AG10803 (cell line): ENCODE measurements at regions not wholly inside any gene's neighbourhood (a gene's known extent, or its start where the extent isn't known, plus 50 kb on each side); places are given as distances from the start of the nearest gene placed in this dataset.

Experiments used
- DNase-seq: peaks from one replicate; pipeline ENCODE4 v3.0.0; 2010; ENCODE audit warnings: low read depth
- H3K4me3 ChIP-seq: 2 replicates; pipeline ENCODE4 v1.5.1; 2011; ENCODE audit warnings: mild to moderate bottlenecking, low read length, control low read depth
- CTCF ChIP-seq: conservative IDR thresholded peaks from 2 replicates; pipeline ENCODE4 v1.5.1; 2011; ENCODE audit warnings: mild to moderate bottlenecking, low read length, control low read depth, inconsistent platforms

- no peak for DNase-seq
- TF ChIP-seq CTCF, result no peak
These were observed 514.6 kb downstream of the FUT8 start for GRCh38 chr14:65926935-65927700.

GRCh38 chr14:65927931-65928356, 515.4 kb downstream of the FUT8 start:
- no peak for DNase-seq
- TF ChIP-seq CTCF, result no peak
- H3K4me3 ChIP-seq, result no peak overlapping the region

More at GRCh38 chr14:65926935-65927700, 514.6 kb downstream of the FUT8 start:
- H3K4me3 ChIP-seq, result no peak overlapping the region

DNA sequence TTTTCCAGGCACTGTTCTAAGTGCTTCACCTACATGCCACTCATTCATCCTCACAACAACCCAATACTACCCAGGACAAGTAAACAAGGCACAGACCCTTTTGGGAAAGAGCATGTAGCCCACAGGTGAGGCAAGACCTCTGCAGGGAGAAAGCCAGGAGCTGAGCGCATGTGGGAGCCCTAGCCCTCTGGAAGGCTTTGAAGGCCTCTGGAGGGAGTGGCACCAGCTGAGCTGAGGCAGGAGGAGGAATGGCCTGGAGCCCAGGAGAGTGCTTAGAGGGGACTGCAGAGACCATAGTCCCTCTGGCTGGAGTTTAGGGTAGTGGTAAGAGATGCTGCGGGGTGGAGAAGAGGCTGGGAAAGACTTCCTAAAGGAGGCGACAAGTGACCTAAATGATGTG, 516.5 kb downstream of the FUT8 start:
- no peak for TF ChIP-seq CTCF
- no peak overlapping the region for H3K4me3 ChIP-seq
- DNase-seq, result no peak

GRCh38 chr14:65933400-65934069, 521.0 kb downstream of the FUT8 start:
- DNase-seq, result no peak
- TF ChIP-seq CTCF, result no peak
- H3K4me3 ChIP-seq, result no peak overlapping the region

- no peak for DNase-seq
- H3K4me3 ChIP-seq, result no peak overlapping the region
- TF ChIP-seq CTCF, result no peak
These were observed 521.5 kb downstream of the FUT8 start for GRCh38 chr14:65934070-65934435.

- no peak for TF ChIP-seq CTCF
- DNase-seq, result no peak
These were observed 523.9 kb downstream of the FUT8 start for GRCh38 chr14:65936342-65936975.

More at GRCh38 chr14:65936342-65936975, 523.9 kb downstream of the FUT8 start:
- no peak overlapping the region for H3K4me3 ChIP-seq
